Keratinocyte (primary cell): ENCODE measurements at regions not wholly inside any gene's neighbourhood (a gene's known extent, or its start where the extent isn't known, plus 50 kb on each side); places are given as distances from the start of the nearest gene placed in this dataset.

ENCODE experiments used
- CTCF ChIP-seq, 3 experiments: IDR thresholded peaks in 1 of 3; conservative IDR thresholded peaks in 1 of 3; optimal IDR thresholded peaks in 1 of 3; 2 replicates in 2 of 3; 3 replicates in 1 of 3; pipeline versions ENCODE3 to v1.5.1; 2011; ENCODE audit warnings: low read length in 3 of 3, mild to moderate bottlenecking in 3 of 3, moderate library complexity in 2 of 3, control low read depth in 1 of 3, inconsistent platforms in 1 of 3; ENCODE audit not compliant: insufficient read depth in 2 of 3; ENCODE audit errors: extremely low read depth in 1 of 3
- EZH2 ChIP-seq: IDR thresholded peaks from one replicate; pipeline ENCODE4 v1.6.1; 2012; ENCODE audit warnings: inconsistent platforms, mild to moderate bottlenecking, low read length, moderate library complexity

GRCh38 chr20:63139837-63140236 lies 76.1 kb downstream of the YTHDF1 start:
- TF ChIP-seq EZH2 (no peak), CTCF (optimal IDR thresholded peaks at IDR 0.05 in 1 of 3, IDR thresholded peaks at IDR 0.05 in 1 of 3, conservative IDR thresholded peaks at IDR 0.05 in 1 of 3; ENCODE audit: extremely low read depth in 1 of 3, insufficient read depth in 2 of 3, low read length in 3 of 3) (no peak)
